ENCODE measurements at regions not wholly inside any gene's neighbourhood (a gene's known extent, or its start where the extent isn't known, plus 50 kb on each side); places are given as distances from the start of the nearest gene placed in this dataset.
A peak's percentile ranks its signal among the peaks of the same experiment; 100 is the strongest.
"Not testable (repeated sequence)": the region's sequence is repeated elsewhere in the genome, so short reads cannot be mapped to it uniquely, and the experiment has no call there.

DNA sequence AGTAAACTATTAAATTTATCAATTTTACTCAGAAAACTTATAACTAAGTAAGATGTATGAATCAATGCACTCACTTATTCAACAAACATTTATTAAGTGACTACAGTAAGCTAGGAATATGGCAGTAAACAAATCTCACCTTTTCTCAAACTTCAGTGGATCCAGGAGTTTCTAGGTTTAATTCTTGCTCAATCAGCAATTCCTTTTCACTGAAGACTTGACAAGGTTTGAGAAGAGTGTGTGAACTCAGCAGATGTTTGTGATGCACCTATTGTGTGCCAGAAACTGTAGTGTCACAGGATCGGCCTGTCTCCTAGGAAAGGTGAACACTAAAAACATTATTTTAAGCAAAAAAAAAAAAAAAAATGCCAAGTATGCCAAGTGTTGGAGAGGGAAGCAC lies 167.8 kb downstream of the ALG10 start:
- no peak for DNase-seq (ENCODE audit: low read depth)

- no peak for DNase-seq (ENCODE audit: low read depth)
Measured at GRCh38 chr12:34198924-34199323, 176.6 kb downstream of the ALG10 start.

- no peak for DNase-seq (ENCODE audit: low read depth)
Measured at GRCh38 chr12:34203866-34204620, 181.7 kb downstream of the ALG10 start.

DNA sequence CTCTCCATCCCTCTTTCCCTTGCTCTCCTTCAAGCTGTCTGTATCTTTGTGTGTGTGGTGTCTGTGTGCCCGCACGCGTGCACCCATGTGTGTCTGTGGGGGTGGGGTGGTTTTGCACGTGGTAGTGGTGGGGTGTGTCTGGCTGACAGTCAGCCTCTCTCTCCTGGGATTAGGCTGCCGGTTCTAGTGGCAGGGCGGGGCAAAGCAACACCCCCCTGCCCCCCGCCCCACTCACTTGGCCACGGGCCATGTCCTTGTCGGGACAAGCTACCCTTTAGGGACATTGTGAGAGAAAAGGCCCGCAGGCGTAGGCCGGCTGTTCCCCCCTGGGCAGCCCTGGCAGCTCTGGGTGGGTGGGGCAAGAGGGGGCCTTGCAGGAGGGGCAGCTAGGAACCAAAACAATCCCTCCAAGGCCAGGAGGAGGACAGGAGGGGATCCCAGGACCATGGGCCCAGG lies 182.6 kb downstream of the ALG10 start:
- no peak for DNase-seq (ENCODE audit: low read depth)

- no peak for DNase-seq (ENCODE audit: low read depth)
Measured at GRCh38 chr12:34205401-34205800, 183.1 kb downstream of the ALG10 start.

- DNase-seq (ENCODE audit: low read depth): no peak
Measured at GRCh38 chr12:34206061-34206785, 183.9 kb downstream of the ALG10 start.

- DNase-seq (ENCODE audit: low read depth): no peak
Measured at GRCh38 chr12:34207858-34208257, 185.6 kb downstream of the ALG10 start.

- DNase-seq (ENCODE audit: low read depth): no peak
Measured at GRCh38 chr12:34208331-34209258, 186.3 kb downstream of the ALG10 start.

DNA sequence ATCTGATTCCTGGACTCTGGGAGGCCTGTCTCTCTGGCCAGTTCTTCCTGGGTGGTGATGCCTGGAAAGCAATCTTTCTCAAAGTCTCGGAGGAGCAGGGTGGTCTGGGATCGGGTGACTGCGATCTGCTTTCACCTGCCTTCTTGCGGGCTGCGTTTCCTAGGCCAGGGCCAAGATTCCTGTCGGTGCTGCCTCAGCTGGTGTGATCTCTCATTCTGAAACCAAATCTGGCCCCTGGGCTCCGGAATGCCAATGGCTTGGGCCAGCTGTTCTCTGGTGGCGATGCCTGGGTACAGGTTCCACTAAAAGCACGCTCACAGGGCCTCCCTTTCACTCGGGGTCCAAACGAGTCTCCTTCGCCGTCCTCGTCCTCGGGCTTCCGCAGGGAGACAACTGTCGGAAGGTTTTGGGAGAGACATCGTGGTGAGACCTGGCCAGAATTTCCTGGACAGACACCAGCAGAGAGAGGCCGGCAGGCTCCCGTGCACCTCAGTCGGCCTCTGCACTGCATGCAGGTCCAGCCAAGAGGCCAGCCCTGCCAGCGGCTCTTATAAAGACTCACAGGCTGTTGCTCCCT lies 187.1 kb downstream of the ALG10 start:
- DNase-seq (ENCODE audit: low read depth): no peak

DNA sequence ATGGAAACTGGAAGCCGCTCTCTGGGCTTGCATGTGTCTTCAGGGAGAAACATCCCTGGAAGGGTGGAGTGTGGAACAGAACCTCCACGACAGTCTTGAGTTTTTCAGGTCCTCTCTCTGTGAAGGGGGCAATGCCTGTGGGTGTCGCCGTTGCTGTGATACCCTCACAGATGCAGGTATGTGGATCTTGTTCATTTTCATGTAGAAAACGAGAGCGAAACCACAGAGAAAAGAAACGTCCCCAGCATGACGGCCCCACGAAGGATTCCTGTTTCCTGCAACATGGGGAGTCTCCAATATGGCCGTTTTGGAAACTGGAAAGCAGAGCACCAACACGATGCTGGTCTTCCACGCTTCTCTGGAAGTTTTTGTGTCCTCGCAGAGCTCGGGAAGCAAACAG lies 187.9 kb downstream of the ALG10 start:
- DNase-seq (ENCODE audit: low read depth): no peak

GRCh38 chr12:34210689-34211530 lies 188.6 kb downstream of the ALG10 start:
- no peak for DNase-seq (ENCODE audit: low read depth)

GRCh38 chr12:34212651-34213050 lies 190.4 kb downstream of the ALG10 start:
- DNase-seq (ENCODE audit: low read depth): no peak

DNA sequence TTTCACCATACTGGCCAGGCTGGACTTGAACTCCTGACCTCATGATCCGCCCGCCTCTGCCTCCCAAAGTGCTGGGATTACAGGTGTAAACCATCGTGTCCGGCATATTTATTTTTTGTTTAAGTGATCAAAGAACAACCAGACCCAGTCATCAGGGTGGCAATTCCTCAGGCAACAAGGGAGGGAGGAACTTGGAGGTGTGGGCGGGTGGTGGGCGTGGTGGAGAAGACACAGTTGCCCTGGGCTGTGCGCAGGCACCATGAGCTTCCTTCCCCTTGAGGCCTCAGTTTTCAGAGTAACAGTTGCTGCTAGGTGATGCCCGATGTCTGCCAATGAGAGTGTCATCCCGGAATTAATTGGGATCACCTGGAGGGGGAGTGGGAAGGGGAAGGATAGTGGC lies 191.7 kb downstream of the ALG10 start:
- DNase-seq (ENCODE audit: low read depth): no peak

GRCh38 chr12:34215213-34215892 lies 193.1 kb downstream of the ALG10 start:
- no peak for DNase-seq (ENCODE audit: low read depth)

DNA sequence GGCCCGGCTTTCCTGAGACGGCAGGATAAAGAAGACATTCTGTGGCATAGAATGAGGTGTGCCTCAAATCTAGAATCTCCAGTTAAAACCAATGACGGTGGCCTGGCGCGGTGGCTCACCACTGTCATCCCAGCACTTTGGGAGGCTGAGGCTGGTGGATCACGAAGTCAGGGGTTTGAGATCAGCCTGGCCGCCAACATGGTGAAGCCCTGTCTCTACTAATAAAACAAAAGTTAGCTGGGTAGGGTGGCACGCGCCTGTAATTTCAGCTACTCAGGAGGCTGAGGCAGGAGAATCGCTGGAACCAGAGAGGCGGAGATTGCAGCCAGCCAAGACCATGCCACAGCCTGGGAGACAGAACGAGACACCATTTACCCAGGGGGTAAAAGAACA lies 193.6 kb downstream of the ALG10 start:
- DNase-seq (ENCODE audit: low read depth): no peak

DNA sequence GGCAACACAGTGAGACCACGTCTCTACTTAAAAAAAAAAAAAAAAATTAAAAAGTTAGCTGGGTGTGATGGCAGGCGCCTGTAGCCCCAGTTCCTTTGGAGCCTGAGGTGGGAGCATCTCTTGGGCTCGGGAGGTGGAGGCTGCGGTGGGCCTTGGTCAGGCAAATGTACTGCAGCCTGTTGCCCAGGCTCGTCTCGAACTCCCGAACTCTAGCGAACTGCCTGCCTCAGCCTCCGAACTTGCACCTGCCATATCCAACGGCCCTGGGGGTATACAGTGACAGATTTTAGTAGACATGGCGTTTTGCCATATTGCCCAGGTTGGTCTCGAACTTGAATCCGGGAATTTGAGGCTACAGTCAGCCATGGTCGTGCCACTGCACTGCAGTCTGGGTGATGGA lies 195.4 kb downstream of the ALG10 start:
- DNase-seq (ENCODE audit: low read depth): no peak

DNA sequence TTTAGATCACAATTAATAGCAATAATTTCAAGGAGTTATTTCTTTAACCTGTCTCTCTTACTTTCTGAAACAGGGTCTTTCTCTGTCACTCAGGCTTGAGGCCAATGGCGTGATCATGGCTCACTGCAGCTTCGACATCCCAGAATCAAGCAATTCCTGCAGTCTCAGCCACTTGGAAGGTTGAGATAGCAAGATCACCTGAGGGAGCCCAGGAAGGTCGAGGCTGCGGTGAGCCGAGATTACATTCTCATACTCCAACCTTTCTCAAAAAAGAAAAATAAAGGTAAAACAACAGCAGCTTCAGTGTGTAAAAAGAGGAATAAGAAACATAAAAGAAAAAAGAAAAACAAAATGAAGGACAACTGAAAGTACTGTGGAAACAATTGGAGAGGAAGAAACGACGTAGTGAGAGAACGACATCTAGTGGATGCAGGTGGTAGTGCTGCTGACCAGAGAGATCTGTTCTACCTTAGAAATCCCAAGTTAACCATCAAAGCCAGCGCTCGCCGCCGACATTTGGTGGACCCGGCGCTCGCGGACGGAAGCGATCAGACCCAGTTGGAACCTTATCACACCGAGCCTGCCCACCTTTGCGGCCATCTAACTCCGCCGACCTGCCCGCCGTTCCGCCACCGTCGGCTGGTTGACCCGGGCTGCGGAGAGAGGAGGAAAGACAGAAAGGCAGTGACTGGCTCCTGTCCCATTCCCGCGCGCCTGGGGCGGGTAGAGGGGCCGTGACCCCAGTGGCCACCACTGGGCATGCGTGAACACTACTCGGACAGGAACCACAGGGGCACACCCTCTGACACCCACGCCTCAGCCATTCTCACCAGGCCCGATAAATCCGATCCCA lies 196.1 kb downstream of the ALG10 start:
- DNase-seq (ENCODE audit: low read depth): peak; percentile 23

- DNase-seq (ENCODE audit: low read depth): no peak
Measured at GRCh38 chr12:34219046-34219770, 196.9 kb downstream of the ALG10 start.

- DNase-seq (ENCODE audit: low read depth): not testable (repeated sequence)
Measured at GRCh38 chr12:34220079-34220478, 197.8 kb downstream of the ALG10 start.

Data from EH (cell line).